ENCODE measurements at regions not wholly inside any gene's neighbourhood (a gene's known extent, or its start where the extent isn't known, plus 50 kb on each side); places are given as distances from the start of the nearest gene placed in this dataset.
"Not testable (repeated sequence)": the region's sequence is repeated elsewhere in the genome, so short reads cannot be mapped to it uniquely, and the experiment has no call there.

DNA sequence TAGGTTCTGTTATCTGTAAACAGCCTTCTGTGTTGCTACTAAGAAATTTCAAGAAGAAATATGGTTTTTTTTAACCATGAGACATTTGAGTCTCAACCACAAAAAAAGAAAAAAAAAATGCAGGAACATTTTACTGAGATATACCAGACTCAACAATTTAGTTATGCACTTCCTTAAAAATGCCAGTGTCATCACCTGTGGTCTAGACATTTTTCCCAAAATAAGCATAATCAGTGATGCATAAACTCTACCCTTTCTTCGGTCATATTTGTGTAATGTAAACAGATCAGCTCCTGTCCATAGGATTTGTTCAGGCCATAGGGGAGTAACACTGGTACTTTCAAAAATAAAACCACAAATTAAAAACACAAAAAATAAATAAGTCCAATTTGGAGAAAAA is 122.6 kb upstream of the TNFSF4 start:
- no peaks in the 10 kb centered on the region for H3K27me3 ChIP-seq
- peaks cover 0 to 11% of the 10 kb centered on the region in 2 experiments for H3K4me1 ChIP-seq (ENCODE audit: control insufficient read depth in 1 of 2, insufficient read depth in 1 of 2, low read depth in 1 of 2, low read length in 1 of 2)
- H3K27ac ChIP-seq: no peak overlapping the region
- TF ChIP-seq, protein P1, sequence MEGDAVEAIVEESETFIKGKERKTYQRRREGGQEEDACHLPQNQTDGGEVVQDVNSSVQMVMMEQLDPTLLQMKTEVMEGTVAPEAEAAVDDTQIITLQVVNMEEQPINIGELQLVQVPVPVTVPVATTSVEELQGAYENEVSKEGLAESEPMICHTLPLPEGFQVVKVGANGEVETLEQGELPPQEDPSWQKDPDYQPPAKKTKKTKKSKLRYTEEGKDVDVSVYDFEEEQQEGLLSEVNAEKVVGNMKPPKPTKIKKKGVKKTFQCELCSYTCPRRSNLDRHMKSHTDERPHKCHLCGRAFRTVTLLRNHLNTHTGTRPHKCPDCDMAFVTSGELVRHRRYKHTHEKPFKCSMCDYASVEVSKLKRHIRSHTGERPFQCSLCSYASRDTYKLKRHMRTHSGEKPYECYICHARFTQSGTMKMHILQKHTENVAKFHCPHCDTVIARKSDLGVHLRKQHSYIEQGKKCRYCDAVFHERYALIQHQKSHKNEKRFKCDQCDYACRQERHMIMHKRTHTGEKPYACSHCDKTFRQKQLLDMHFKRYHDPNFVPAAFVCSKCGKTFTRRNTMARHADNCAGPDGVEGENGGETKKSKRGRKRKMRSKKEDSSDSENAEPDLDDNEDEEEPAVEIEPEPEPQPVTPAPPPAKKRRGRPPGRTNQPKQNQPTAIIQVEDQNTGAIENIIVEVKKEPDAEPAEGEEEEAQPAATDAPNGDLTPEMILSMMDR (IDR thresholded peaks at IDR 0.05): no peak
- H3K9me3 ChIP-seq: no peaks in the 10 kb centered on the region
- no peaks in the 10 kb centered on the region for H3K36me3 ChIP-seq
- H3K4me3 ChIP-seq (ENCODE audit: low read depth in 1 of 2, low read length in 1 of 2): no peak overlapping the region

DNA sequence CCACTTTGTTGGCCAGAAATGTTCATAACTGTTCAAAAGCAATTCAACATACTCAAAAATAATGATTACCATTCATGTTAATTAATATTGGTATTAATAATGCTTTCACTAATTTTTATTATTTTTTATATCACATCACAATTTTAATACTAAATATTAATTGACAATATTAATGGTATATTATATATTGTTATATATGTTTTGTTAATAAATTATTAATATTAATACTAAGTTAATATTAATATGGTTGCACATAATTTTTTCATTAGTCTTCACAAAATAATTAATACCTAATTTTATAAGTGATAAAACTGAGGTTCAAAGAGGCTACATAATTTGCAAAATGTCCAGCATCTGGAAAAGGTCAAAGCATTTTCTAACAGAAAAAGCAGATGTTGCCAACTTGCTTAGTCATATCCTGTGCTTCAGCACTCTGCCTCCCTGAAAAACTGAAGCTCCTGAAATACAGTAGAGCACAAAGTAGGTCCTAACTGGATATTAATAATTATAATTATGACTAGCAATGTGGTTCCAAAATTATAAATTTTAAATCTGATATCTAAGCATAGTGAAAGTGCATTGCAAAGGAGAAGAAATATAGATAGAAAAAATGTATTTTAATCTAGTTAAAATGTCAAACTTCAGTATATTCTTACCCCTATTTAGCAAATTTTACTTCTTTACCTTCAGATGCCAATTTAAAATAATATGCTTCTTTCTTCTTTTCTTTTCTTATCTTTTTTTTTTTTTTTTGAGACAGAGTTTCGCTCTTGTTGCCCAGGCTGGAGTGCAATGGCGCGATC is 123.2 kb upstream of the TNFSF4 start:
- TF ChIP-seq, protein P1 (IDR thresholded peaks at IDR 0.05): no peak
- Histone ChIP-seq H3K4me3 (ENCODE audit: low read depth in 1 of 2, low read length in 1 of 2) (no peak overlapping the region), H3K36me3 (no peaks in the 10 kb centered on the region), H3K9me3 (no peaks in the 10 kb centered on the region), H3K27me3 (no peaks in the 10 kb centered on the region), H3K27ac (no peak overlapping the region), H3K4me1 (ENCODE audit: control insufficient read depth in 1 of 2, insufficient read depth in 1 of 2, low read depth in 1 of 2, low read length in 1 of 2) (peaks cover 0 to 11% of the 10 kb centered on the region in 2 experiments)

DNA sequence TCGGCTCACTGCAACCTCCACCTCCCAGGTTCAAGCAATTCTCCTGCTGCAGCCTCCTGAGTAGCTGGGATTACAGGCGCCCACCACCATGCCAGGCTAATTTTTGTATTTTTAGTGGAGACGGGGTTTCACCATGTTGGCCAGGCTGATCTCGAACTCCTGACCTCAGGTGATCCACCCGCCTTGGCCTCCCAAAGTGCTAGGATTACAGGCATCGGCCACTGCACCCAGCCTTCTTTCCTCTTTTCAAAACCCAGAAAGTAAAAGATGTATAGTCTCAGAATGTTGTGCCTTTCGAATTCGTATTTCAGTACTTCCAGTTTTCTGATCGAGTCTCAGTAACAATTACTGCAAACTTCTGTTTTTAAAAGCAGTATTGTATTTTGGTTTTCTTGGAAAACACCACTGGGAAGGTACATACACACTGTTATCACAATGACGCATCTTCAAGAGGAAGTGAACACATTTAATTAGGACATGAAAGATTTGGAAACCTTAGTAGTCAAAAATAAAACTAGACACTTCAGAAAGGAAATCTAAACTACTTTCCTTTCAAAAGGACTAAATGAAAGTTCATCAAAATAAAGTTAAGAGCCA is 123.9 kb upstream of the TNFSF4 start:
- not testable (repeated sequence) for H3K27ac ChIP-seq; H3K4me3 ChIP-seq (ENCODE audit: low read depth in 1 of 2, low read length in 1 of 2); H3K36me3 ChIP-seq; H3K9me3 ChIP-seq; H3K27me3 ChIP-seq
- peaks cover 0 to 11% of the 10 kb centered on the region in 2 experiments for H3K4me1 ChIP-seq (ENCODE audit: control insufficient read depth in 1 of 2, insufficient read depth in 1 of 2, low read depth in 1 of 2, low read length in 1 of 2)

DNA sequence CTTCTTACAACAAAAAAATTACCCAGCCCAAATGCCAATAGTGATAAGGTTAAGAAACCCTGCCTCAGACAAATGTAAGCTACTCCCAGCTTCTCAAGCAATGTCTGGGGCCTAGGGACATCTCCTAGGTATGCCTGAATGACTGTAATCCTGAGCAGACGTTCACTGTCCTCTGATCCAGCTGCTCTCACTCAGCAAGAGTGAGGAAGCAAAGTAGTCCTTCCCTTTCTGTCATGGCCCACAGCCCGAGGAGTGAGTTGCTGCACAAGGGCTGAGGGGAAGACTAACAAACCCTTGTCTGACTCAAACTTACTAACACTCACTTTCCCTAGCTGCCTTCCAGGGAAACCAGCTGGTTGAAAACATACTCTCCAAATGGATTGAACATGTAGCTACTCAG is 124.9 kb upstream of the TNFSF4 start:
- H3K4me3 ChIP-seq (ENCODE audit: low read depth in 1 of 2, low read length in 1 of 2): no peak overlapping the region
- no peaks in the 10 kb centered on the region for H3K36me3 ChIP-seq
- no peak overlapping the region for H3K27ac ChIP-seq
- TF ChIP-seq, protein P1 (IDR thresholded peaks at IDR 0.05): no peak
- peaks cover 0 to 11% of the 10 kb centered on the region in 2 experiments for H3K4me1 ChIP-seq (ENCODE audit: control insufficient read depth in 1 of 2, insufficient read depth in 1 of 2, low read depth in 1 of 2, low read length in 1 of 2)
- H3K27me3 ChIP-seq: no peaks in the 10 kb centered on the region
- no peaks in the 10 kb centered on the region for H3K9me3 ChIP-seq

DNA sequence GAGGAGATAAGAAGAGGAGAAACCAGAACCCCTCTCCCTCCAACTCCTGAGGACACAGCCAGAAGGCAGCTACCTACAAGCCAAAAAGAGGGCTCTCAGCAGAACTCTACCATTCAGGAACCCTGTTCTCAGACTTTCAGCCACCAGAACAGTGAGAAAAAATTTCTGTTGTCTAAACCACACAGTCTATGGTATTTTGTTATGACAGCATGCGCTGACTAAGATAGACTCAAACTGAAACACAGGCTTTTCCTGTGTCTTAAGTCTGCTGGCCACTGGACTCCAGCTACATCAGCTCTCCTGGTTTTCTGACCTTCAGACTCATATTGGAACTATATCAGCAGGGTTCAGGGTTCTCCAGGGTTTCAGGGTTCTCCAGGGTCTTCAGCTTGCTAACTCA is 126.5 kb upstream of the TNFSF4 start:
- no peaks in the 10 kb centered on the region for H3K27me3 ChIP-seq
- TF ChIP-seq, protein P1 (IDR thresholded peaks at IDR 0.05): no peak
- no peak overlapping the region for H3K27ac ChIP-seq
- no peak overlapping the region for H3K4me3 ChIP-seq (ENCODE audit: low read depth in 1 of 2, low read length in 1 of 2)
- H3K9me3 ChIP-seq: no peaks in the 10 kb centered on the region
- no peaks in the 10 kb centered on the region for H3K36me3 ChIP-seq
- peaks cover 0 to 11% of the 10 kb centered on the region in 2 experiments for H3K4me1 ChIP-seq (ENCODE audit: control insufficient read depth in 1 of 2, insufficient read depth in 1 of 2, low read depth in 1 of 2, low read length in 1 of 2)

DNA sequence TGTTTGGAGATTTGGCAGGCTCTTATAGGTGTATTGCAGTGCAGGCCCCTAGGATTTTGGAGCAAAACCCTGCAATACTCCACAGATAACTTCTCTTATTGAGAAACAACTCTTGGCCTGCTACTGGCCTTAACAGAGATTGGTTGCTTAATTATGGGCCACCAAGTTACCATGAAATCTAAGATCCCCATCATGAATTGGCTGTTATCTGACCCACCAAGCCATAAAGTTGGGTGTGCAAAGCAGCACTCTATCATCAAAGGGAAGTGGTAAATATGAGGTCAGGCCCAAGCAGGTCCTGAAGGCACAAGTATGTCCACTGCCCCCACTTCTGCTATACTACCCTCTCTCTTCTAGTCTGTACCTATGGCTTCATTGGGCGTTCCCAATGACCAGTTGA is 130.0 kb upstream of the TNFSF4 start:
- TF ChIP-seq, protein P1 (IDR thresholded peaks at IDR 0.05): no peak
- H3K4me3 ChIP-seq (ENCODE audit: low read depth in 1 of 2, low read length in 1 of 2): no peak overlapping the region
- no peaks in the 10 kb centered on the region for H3K36me3 ChIP-seq
- H3K27me3 ChIP-seq: no peaks in the 10 kb centered on the region
- no peak overlapping the region for H3K27ac ChIP-seq
- H3K9me3 ChIP-seq: no peaks in the 10 kb centered on the region
- no peaks in the 10 kb centered on the region for H3K4me1 ChIP-seq (ENCODE audit: control insufficient read depth in 1 of 2, insufficient read depth in 1 of 2, low read depth in 1 of 2, low read length in 1 of 2)
